HepG2 (cell line): ENCODE measurements at regions not wholly inside any gene's neighbourhood (a gene's known extent, or its start where the extent isn't known, plus 50 kb on each side); places are given as distances from the start of the nearest gene placed in this dataset.

ENCODE experiments used
- ADNP ChIP-seq: sonication (generic); formaldehyde crosslinking; IDR thresholded peaks from 2 replicates; pipeline ENCODE4 v1.4.0; 2020; ENCODE audit warnings: missing genetic modification reagents
- ATF1 ChIP-seq: IDR thresholded peaks from 2 replicates; pipeline ENCODE4 v1.6.1; 2016; ENCODE audit warnings: mild to moderate bottlenecking, control low read depth
- ATM ChIP-seq: fragments of 450-650 bp; IDR thresholded peaks from 2 replicates; pipeline ENCODE4 v1.7.1; 2017; ENCODE audit warnings: mild to moderate bottlenecking, borderline replicate concordance
- HDAC6 ChIP-seq: fragments of 200-600 bp; sonication (generic); IDR thresholded peaks from 2 replicates; pipeline ENCODE4 v1.7.0; 2017; ENCODE audit warnings: mild to moderate bottlenecking, antibody characterized with exemption, low read length, low read depth
- MLX ChIP-seq: IDR thresholded peaks from 2 replicates; pipeline ENCODE4 v1.6.1; 2016
- NONO ChIP-seq, 2 experiments: fragments of 450-650 bp in 1 of 2; sonication (generic) in 1 of 2; formaldehyde crosslinking in 1 of 2; IDR thresholded peaks in 1 of 2; conservative IDR thresholded peaks in 1 of 2; 2 replicates each; pipeline versions ENCODE4 v1.6.1 to v1.8.0; 2017 to 2022; ENCODE audit warnings: mild to moderate bottlenecking in 1 of 2, missing genetic modification reagents in 1 of 2, moderate library complexity in 1 of 2
- PHF5A ChIP-seq: IDR thresholded peaks from one replicate; pipeline ENCODE4 v1.6.1; 2018; ENCODE audit warnings: low read depth, missing genetic modification reagents; ENCODE audit not compliant: unreplicated experiment
- ZNF282 ChIP-seq: fragments of 450-650 bp; IDR thresholded peaks from 2 replicates; pipeline ENCODE4 v1.6.1; 2018; ENCODE audit not compliant: partially characterized antibody
- ZNF513 ChIP-seq: sonication (generic); formaldehyde crosslinking; conservative IDR thresholded peaks from 2 replicates; pipeline ENCODE4 v1.5.0; 2020; ENCODE audit warnings: missing genetic modification reagents
- ZNF839 ChIP-seq: sonication (generic); formaldehyde crosslinking; IDR thresholded peaks from 2 replicates; pipeline ENCODE4 v1.4.0; 2020; ENCODE audit warnings: missing genetic modification reagents, mild to moderate bottlenecking, borderline replicate concordance
- TF ChIP-seq, protein P1 (sequence below): sonication (generic); formaldehyde crosslinking; IDR thresholded peaks from 2 replicates; pipeline ENCODE4 v1.4.0; 2020; ENCODE audit warnings: mild to moderate bottlenecking, missing genetic modification reagents
- TF ChIP-seq, protein P2 (sequence below): IDR thresholded peaks from 2 replicates; pipeline ENCODE4 v1.6.1; 2018; ENCODE audit warnings: missing genetic modification reagents, mild to moderate bottlenecking, missing compliant biosample characterization
- TF ChIP-seq, protein P3 (sequence below): sonication (generic); formaldehyde crosslinking; conservative IDR thresholded peaks from 2 replicates; pipeline ENCODE4 v1.4.0; 2020; ENCODE audit warnings: missing genetic modification reagents

DNA sequence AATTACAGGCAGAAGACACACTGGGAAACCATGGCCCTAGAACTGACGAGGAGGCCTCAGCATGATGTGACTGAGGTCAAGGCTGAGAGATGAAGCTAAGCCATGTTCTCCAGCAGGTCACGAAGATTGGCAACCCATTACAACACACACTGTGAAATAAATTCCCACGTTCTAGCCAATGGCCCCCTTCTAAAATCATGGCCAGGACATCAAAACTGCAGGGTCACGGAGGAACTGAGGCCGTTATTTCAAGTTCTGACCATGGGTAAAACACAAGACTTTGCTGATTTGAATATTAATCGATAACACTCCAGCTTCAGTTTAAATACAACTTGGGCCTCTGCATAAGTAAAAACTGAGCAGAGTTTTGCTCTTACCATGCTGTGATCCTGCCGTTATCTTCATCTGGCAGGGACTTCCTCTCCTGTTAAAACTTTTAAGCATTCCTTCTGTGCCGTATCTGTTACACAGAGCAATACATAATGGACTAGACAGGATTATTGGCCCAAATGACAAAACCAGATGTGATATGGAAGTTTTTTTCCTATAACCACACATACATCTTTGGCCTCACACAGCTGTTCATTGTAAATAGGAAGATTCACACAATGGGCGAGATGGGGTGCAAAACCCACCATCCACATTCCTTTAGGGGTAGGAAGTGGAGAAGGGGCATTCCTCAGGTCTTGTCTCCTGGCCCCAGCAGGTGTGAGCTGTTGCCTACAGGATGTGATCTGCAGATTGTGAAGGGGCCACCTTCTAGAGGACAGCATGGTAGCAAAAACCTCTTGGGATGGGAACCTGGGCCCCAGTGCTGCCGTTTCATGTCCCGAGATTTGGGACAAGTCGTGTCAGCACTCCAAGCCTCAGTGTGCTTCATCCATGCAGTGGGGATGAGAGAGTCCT, 207.4 kb downstream of the OPA1 start (continued):
- TF ChIP-seq, protein P1, sequence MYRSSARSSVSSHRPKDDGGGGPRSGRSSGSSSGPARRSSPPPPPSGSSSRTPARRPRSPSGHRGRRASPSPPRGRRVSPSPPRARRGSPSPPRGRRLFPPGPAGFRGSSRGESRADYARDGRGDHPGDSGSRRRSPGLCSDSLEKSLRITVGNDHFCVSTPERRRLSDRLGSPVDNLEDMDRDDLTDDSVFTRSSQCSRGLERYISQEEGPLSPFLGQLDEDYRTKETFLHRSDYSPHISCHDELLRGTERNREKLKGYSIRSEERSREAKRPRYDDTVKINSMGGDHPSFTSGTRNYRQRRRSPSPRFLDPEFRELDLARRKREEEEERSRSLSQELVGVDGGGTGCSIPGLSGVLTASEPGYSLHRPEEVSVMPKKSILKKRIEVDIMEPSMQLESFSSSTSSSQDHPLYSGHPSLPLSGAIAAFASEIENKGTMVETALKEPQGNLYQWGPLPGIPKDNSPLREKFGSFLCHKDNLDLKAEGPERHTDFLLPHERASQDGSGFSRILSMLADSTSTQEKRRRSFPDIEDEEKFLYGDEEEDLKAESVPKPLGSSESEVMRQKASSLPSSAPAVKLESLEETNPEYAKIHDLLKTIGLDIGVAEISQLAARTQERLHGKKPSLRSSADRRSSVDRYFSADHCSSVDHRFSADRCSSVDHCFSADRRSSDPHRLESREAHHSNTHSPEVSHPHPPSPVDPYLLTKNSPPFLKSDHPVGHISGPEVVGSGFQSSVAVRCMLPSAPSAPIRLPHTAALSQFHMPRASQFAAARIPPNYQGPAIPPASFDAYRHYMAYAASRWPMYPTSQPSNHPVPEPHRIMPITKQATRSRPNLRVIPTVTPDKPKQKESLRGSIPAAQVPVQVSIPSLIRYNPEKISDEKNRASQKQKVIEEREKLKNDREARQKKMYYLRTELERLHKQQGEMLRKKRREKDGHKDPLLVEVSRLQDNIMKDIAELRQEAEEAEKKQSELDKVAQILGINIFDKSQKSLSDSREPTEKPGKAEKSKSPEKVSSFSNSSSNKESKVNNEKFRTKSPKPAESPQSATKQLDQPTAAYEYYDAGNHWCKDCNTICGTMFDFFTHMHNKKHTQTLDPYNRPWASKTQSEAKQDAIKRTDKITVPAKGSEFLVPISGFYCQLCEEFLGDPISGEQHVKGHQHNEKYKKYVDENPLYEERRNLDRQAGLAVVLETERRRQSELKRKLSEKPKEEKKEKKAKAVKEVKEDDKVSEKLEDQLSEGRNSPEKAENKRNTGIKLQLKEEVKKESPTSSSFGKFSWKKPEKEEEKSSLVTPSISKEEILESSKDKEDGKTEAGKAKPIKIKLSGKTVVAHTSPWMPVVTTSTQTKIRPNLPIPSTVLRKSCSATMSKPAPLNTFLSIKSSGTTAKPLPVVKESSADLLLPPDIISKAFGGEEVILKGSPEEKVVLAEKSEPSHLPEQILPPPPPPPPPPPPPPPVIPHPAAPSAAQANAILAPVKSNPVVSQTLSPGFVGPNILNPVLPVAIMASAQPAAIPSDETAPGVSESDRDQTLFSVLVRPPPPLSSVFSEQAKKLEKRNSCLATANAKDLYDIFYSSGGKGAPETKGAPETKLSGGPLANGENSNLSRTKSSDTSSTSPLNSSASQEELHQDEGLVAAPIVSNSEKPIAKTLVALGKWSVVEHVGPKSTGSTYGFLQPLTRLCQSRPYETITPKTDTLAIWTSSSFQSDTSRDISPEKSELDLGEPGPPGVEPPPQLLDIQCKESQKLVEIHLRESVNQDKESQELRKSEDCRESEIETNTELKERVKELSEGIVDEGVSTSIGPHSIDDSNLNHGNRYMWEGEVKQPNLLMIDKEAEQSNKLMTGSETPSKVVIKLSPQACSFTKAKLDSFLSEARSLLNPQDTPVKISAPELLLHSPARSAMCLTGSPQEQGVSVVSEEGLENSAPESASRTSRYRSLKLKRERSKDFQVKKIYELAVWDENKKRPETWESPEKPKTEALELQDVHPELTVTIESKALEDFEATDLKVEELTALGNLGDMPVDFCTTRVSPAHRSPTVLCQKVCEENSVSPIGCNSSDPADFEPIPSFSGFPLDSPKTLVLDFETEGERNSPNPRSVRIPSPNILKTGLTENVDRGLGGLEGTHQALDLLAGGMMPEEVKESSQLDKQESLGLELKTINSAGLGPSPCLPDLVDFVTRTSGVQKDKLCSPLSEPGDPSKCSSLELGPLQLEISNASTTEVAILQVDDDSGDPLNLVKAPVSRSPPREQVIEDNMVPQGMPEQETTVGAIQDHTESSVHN = no peak
- TF ChIP-seq PHF5A (no peak), ATM (no peak), ATF1 (no peak), ZNF513 (CRISPR knock-in tag) (no peak), ZNF282 (no peak), ZNF839 (CRISPR knock-in tag) (no peak), ADNP (CRISPR knock-in tag) (no peak), HDAC6 (no peak), MLX (no peak), NONO (IDR thresholded peaks at IDR 0.05) (no peak), NONO (CRISPR knock-in tag; conservative IDR thresholded peaks at IDR 0.05) (no peak)
- TF ChIP-seq, protein P2, sequence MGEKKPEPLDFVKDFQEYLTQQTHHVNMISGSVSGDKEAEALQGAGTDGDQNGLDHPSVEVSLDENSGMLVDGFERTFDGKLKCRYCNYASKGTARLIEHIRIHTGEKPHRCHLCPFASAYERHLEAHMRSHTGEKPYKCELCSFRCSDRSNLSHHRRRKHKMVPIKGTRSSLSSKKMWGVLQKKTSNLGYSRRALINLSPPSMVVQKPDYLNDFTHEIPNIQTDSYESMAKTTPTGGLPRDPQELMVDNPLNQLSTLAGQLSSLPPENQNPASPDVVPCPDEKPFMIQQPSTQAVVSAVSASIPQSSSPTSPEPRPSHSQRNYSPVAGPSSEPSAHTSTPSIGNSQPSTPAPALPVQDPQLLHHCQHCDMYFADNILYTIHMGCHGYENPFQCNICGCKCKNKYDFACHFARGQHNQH (CRISPR knock-in tag) = no peak
- TF ChIP-seq, protein P3, sequence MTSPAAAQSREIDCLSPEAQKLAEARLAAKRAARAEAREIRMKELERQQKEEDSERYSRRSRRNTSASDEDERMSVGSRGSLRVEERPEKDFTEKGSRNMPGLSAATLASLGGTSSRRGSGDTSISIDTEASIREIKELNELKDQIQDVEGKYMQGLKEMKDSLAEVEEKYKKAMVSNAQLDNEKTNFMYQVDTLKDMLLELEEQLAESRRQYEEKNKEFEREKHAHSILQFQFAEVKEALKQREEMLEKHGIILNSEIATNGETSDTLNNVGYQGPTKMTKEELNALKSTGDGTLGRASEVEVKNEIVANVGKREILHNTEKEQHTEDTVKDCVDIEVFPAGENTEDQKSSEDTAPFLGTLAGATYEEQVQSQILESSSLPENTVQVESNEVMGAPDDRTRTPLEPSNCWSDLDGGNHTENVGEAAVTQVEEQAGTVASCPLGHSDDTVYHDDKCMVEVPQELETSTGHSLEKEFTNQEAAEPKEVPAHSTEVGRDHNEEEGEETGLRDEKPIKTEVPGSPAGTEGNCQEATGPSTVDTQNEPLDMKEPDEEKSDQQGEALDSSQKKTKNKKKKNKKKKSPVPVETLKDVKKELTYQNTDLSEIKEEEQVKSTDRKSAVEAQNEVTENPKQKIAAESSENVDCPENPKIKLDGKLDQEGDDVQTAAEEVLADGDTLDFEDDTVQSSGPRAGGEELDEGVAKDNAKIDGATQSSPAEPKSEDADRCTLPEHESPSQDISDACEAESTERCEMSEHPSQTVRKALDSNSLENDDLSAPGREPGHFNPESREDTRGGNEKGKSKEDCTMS = no peak
